BJ (cell line): ENCODE measurements at regions not wholly inside any gene's neighbourhood (a gene's known extent, or its start where the extent isn't known, plus 50 kb on each side); places are given as distances from the start of the nearest gene placed in this dataset.
"Not testable (repeated sequence)": the region's sequence is repeated elsewhere in the genome, so short reads cannot be mapped to it uniquely, and the experiment has no call there.

Source experiments
- CTCF ChIA-PET: fragments of 350-600 bp; formaldehyde crosslinking; extraction: SDS; loops from one replicate; lab custom pipeline; 2021; ENCODE audit warnings: antibody characterized with exemption, inconsistent platforms; lab: Yijun Ruan, JAX
- POLR2A ChIA-PET: fragments of 300-600 bp; sonication (Branson Sonifier 250); formaldehyde crosslinking; extraction: SDS; loops from one replicate; lab custom pipeline; 2021; ENCODE audit warnings: antibody characterized with exemption; lab: Charles Lee
- DNase-seq: peaks from one replicate; pipeline ENCODE4 v3.0.0-alpha.2; 2011; ENCODE audit warnings: low read depth
- H3K27me3 ChIP-seq: 2 replicates; pipeline ENCODE4 v1.6.0; 2011; ENCODE audit warnings: low read length; ENCODE audit not compliant: control insufficient read depth, insufficient read depth
- H3K36me3 ChIP-seq: 2 replicates; pipeline ENCODE4 v1.5.1; 2011; ENCODE audit warnings: low read length; ENCODE audit not compliant: control insufficient read depth, insufficient read depth
- H3K4me3 ChIP-seq: 2 replicates; pipeline ENCODE4 v1.5.1; 2011; ENCODE audit warnings: low read depth, mild to moderate bottlenecking, control low read depth, low read length
- TF ChIP-seq, protein P1 (sequence below): IDR thresholded peaks from 2 replicates; pipeline ENCODE4 v1.5.1; 2011; ENCODE audit warnings: low read depth, mild to moderate bottlenecking, control low read depth, inconsistent platforms, low read length, moderate library complexity; ENCODE audit not compliant: insufficient read depth

DNA sequence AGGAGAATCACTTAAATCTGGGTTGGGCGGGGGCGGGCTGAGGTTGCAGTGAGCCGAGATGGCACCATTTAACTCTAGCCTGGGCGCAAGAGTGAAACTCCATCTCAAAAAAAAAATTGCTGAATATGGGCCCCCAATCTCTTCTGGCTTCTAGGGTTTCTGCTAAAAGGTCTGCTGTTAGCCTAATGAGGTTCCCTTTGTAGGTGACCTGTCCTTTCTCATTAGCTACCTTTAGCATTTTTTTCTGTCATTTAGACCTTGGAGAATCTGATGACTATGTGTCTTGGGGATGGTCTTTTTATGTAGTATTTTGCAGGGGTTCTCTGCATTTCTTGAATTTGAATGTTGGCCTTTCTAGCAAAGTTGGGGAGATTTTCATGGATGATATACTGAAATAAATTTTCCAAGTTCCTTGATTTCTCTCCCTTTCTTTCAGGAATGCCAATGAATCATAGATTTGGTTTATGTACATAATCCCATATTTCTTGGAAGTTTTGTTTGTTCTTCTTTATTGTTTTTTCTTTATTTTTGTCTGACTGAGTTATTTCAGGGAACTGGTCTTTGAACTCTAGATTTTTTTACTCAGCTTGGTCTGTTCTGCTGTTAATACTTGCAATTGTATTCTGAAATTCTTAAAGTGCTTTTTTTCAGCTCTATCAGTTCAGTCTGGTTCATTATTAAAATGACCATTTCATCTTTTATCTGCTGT lies 181.5 kb downstream of the TTC6 start:
- CTCF ChIA-PET = no interaction called here
- POLR2A ChIA-PET = no interaction called here
- H3K4me3 ChIP-seq = no peak overlapping the region

DNA sequence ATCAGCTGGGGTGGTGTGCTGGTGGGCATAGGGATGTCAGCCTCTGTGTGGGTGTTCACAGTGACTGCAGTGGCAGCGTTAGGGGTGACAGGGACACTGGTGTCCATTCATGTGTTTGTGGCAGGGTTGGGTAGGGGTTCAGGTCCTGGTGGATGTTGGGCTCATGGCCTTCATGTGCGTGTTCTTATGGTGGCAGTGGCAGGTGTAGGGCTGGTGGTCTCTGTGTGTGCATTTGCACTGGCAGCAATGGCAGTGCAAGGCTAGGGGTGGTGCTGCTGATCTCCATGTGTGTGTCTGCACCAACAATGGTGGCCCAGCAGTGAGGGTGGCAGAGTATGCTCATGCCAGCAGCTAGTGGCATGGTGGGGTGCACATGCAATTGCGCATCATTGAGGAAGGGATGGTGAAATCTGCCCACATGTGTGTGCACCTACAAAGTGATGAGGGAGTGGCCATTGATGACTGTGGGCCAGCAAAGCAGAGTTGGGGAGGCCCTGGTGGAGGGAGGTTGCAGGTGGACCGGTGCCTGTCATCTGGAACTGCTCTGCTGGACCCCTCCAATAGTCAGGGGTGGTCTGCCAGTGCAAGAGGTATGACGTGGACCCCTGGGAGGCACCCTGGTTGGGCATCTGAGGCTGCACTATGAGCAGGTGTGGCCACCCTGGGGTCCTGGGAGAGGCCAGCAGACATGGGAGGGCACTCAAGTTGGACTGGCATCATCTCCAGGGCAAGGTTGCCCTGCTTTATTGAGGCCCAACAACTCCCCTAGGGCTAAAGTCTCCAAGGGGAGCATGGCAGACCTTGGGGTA lies 182.9 kb downstream of the TTC6 start:
- Histone ChIP-seq H3K27me3 (no peaks in the 10 kb centered on the region), H3K4me3 (no peak overlapping the region), H3K36me3 (no peaks in the 10 kb centered on the region)
- CTCF ChIA-PET = no interaction called here
- POLR2A ChIA-PET = no interaction called here
- TF ChIP-seq, protein P1, sequence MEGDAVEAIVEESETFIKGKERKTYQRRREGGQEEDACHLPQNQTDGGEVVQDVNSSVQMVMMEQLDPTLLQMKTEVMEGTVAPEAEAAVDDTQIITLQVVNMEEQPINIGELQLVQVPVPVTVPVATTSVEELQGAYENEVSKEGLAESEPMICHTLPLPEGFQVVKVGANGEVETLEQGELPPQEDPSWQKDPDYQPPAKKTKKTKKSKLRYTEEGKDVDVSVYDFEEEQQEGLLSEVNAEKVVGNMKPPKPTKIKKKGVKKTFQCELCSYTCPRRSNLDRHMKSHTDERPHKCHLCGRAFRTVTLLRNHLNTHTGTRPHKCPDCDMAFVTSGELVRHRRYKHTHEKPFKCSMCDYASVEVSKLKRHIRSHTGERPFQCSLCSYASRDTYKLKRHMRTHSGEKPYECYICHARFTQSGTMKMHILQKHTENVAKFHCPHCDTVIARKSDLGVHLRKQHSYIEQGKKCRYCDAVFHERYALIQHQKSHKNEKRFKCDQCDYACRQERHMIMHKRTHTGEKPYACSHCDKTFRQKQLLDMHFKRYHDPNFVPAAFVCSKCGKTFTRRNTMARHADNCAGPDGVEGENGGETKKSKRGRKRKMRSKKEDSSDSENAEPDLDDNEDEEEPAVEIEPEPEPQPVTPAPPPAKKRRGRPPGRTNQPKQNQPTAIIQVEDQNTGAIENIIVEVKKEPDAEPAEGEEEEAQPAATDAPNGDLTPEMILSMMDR = no peak
- DNase-seq = no peak

More for the DNA sequence above, 181.5 kb downstream of the TTC6 start:
- Histone ChIP-seq H3K36me3 (no peaks in the 10 kb centered on the region), H3K27me3 (no peaks in the 10 kb centered on the region)
- TF ChIP-seq, protein P1 = no peak
- no peak for DNase-seq

DNA sequence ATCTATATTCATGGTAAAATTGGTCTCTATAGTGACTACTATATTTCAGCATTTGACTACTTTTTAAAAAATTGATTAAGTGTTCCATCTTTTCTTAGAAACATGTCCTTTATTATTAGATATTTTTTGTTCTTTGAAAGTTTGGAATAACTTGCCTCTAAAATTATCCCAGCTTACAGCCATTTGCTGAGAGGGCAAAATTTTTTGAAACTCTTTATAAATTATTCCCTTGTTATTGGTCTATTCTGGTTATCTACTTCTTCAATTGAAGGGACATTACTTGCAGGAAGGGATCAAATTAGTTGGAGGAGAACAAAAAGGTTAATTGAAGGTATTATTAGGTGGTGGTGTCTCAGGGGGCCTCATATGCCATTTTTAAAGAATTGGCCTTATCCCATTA lies 184.1 kb downstream of the TTC6 start:
- TF ChIP-seq, protein P1 = no peak
- Histone ChIP-seq H3K4me3 (no peak overlapping the region), H3K36me3 (no peaks in the 10 kb centered on the region), H3K27me3 (no peaks in the 10 kb centered on the region)
- ChIA-PET CTCF (interaction anchor here (0.5 kb wide), 1 partner anchor 12 kb away, joined by 3 read pairs; no protein-coding TSS in a partner anchor), POLR2A (no interaction called here)
- DNase-seq = no peak

DNA sequence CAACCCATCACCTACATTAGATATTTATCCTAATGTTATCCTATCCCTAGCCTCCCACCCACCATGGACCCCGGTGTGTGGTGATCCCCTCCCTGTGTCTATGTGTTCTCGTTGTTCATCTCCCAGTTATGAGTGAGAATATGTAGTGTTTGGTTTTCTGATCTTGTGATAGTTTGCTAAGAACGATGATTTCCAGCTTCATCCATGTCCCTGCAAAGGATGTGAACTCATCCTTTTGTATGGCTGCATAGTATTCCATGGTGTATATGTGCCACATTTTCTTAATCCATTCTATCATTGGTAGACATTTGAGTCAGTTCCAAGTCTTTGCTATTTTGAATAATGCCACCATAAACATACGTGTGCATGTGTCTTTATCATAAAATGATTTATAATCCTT lies 185.3 kb downstream of the TTC6 start:
- POLR2A ChIA-PET, H3K36me3 ChIP-seq, DNase-seq, CTCF ChIA-PET, H3K27me3 ChIP-seq, H3K4me3 ChIP-seq: not testable (repeated sequence)

DNA sequence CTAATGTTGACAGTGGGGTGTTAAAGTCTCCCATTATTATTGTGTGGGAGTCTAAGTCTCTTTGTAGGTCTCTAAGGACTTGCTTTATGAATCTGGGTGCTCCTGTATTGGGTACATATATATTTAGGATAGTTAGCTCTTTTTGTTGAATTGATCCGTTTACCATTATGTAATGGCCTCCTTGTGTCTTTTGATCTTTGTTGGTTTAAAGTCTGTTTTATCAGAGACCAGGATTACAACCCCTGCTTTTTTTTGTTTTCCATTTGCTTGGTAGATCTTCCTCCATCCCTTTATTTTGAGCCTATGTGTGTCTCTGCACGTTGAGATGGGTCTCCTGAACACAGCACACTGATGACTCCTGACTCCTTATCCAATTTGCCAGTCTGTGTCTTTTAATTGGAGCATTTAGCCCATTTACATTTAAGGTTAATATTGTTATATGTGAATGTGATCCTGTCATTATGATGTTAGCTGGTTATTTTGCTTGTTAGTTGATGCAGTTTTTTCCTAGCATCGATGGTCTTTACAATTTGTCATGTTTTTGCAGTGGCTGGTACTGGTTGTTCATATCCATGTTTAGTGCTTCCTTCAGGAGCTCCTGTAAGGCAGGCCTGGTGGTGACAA lies 188.9 kb downstream of the TTC6 start:
- H3K27me3 ChIP-seq, H3K4me3 ChIP-seq, POLR2A ChIA-PET, H3K36me3 ChIP-seq, CTCF ChIA-PET, DNase-seq: not testable (repeated sequence)

DNA sequence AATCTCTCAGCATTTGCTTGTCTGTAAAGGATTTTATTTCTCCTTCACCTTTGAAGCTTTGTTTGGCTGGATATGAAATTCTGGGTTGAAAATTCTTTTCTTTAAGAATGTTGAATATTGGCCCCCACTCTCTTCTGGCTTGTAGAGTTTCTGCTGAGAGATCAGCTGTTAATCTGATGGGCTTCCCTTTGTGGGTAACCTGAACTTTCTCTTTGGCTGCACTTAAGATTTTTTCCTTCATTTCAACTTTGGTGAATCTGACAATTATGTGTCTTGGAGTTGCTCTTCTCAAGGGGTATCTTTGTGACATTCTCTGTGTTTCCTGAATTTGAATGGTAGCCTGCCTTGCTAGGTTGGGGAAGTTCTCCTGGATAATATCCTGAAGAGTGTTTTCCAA lies 189.4 kb downstream of the TTC6 start:
- POLR2A ChIA-PET, CTCF ChIA-PET, H3K4me3 ChIP-seq, H3K36me3 ChIP-seq, H3K27me3 ChIP-seq, DNase-seq: not testable (repeated sequence)

DNA sequence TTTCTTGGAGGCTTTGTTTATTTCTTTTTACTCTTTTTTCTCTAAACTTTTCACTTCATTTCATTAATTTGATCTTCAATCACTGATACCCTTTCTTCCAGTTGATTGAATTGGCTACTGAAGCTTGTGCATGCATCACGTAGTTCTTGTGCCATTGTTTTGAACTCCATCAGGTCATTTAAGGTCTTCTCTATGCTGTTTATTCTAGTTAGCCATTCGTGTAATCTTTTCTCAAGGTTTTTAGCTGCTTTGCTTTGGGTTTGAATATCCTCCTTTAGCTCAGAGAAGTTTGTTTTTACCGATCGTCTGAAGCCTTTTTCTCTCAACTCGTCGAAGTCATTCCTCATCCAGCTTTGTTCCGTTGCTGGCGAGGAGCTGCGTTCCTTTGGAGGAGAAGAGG lies 189.9 kb downstream of the TTC6 start:
- H3K4me3 ChIP-seq, CTCF ChIA-PET, POLR2A ChIA-PET, DNase-seq, H3K36me3 ChIP-seq, H3K27me3 ChIP-seq: not testable (repeated sequence)

DNA sequence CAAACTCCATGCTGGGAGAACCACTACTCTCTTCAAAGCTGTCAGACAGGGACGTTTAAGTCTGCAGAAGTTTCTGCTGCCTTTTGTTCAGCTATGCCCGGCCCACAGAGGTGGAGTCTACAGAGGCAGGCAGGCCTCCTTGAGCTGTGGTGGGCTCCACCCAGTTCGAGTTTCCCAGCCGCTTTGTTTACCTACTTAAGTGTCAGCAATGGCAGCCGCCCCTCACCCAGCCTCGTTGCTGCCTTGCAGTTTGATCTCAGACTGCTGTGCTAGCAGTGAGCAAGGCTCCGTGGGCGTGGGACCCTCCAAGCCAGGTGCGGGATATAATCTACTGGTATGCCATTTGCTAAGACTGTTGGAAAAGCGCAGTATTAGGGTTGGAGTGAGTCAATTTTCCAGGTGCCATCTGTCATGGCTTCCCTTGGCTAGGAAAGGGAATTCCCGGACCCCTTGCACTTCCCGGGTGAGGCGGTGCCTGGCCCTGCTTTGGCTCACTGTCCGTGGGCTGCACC lies 190.7 kb downstream of the TTC6 start:
- CTCF ChIA-PET, H3K27me3 ChIP-seq, DNase-seq, POLR2A ChIA-PET, H3K36me3 ChIP-seq, H3K4me3 ChIP-seq: not testable (repeated sequence)
